IMR-90 (cell line): ENCODE measurements at regions not wholly inside any gene's neighbourhood (a gene's known extent, or its start where the extent isn't known, plus 50 kb on each side); places are given as distances from the start of the nearest gene placed in this dataset.

ENCODE experiments used
- ATAC-seq: fragments of 200-7000 bp; cut with Tn5 transposase; 2 replicates; pipeline ENCODE4 v1.9.1; 2020; ENCODE audit warnings: low read depth, mild to moderate bottlenecking, moderate library complexity
- BruUV-seq: library from RNA; stranded (reverse); fragments of 400-500 nt; replicated peaks from 2 replicates; lab custom pipeline; 2021; lab: Mats Ljungman, UMichigan
- CTCF ChIA-PET: fragments of 300-600 bp; formaldehyde crosslinking; extraction: SDS; loops from one replicate; lab custom pipeline; 2021; ENCODE audit warnings: antibody characterized with exemption; lab: Yijun Ruan, JAX
- POLR2A ChIA-PET: fragments of 300-600 bp; sonication (Branson Sonifier 250); formaldehyde crosslinking; loops from one replicate; lab custom pipeline; 2022; ENCODE audit warnings: antibody characterized with exemption; ENCODE audit not compliant: unreplicated experiment; lab: Charles Lee
- DNase-seq: peaks from one replicate; pipeline ENCODE4 v3.0.0; 2013
- H2AFZ ChIP-seq: replicated peaks from 2 replicates; pipeline ENCODE3; 2013; ENCODE audit warnings: low read length, mild to moderate bottlenecking; ENCODE audit not compliant: poor library complexity
- H2AK5ac ChIP-seq: 2 replicates; pipeline ENCODE4 v1.6.1; 2013; ENCODE audit warnings: low read depth, low read length, inconsistent platforms
- H2AK9ac ChIP-seq: replicated peaks from 2 replicates; pipeline ENCODE3; 2013; ENCODE audit warnings: mild to moderate bottlenecking, low read depth, low read length, moderate library complexity; ENCODE audit not compliant: poor library complexity
- H2BK120ac ChIP-seq: 2 replicates; pipeline ENCODE4 v1.6.1; 2013; ENCODE audit warnings: low read depth, low read length, inconsistent platforms
- H2BK15ac ChIP-seq: 3 replicates; pipeline ENCODE4 v1.6.1; 2013; ENCODE audit warnings: low read depth, low read length, inconsistent platforms
- H2BK20ac ChIP-seq: 2 replicates; pipeline ENCODE4 v1.6.1; 2013; ENCODE audit warnings: low read depth, mild to moderate bottlenecking, inconsistent platforms, low read length, moderate library complexity
- H2BK5ac ChIP-seq: 2 replicates; pipeline ENCODE4 v1.6.1; 2013; ENCODE audit warnings: mild to moderate bottlenecking, low read depth, low read length, inconsistent platforms; ENCODE audit not compliant: poor library complexity, severe bottlenecking
- H3K14ac ChIP-seq: replicated peaks from 2 replicates; pipeline ENCODE4 v1.6.1; 2013; ENCODE audit warnings: low read depth, low read length, inconsistent platforms
- H3K18ac ChIP-seq: 2 replicates; pipeline ENCODE4 v1.6.1; 2013; ENCODE audit warnings: low read depth, low read length, control low read depth
- H3K23ac ChIP-seq: 2 replicates; pipeline ENCODE4 v1.6.1; 2013; ENCODE audit warnings: low read depth, low read length, inconsistent platforms
- H3K27ac ChIP-seq: 2 replicates; pipeline ENCODE4 v1.5.1; 2013; ENCODE audit warnings: mild to moderate bottlenecking, control low read depth, low read length; ENCODE audit not compliant: insufficient read depth
- H3K27me3 ChIP-seq: 2 replicates; pipeline ENCODE4 v1.6.1; 2013; ENCODE audit warnings: low read length; ENCODE audit not compliant: control insufficient read depth, insufficient read depth
- H3K36me3 ChIP-seq: 2 replicates; pipeline ENCODE4 v1.6.1; 2013; ENCODE audit warnings: low read length, mixed read lengths; ENCODE audit not compliant: control insufficient read depth, insufficient read depth
- H3K4ac ChIP-seq: 2 replicates; pipeline ENCODE4 v1.6.1; 2013; ENCODE audit warnings: low read depth, low read length, inconsistent platforms
- H3K4me1 ChIP-seq: 2 replicates; pipeline ENCODE4 v1.6.1; 2013; ENCODE audit warnings: low read length, mixed read lengths; ENCODE audit not compliant: control insufficient read depth, insufficient read depth
- H3K4me2 ChIP-seq: 2 replicates; pipeline ENCODE4 v1.6.1; 2013; ENCODE audit warnings: low read depth, mild to moderate bottlenecking, control low read depth, low read length, moderate library complexity
- H3K4me3 ChIP-seq: 2 replicates; pipeline ENCODE4 v1.5.1; 2013; ENCODE audit warnings: low read depth, mild to moderate bottlenecking, control low read depth, low read length, moderate library complexity; ENCODE audit not compliant: insufficient read depth
- H3K56ac ChIP-seq: 2 replicates; pipeline ENCODE4 v1.6.1; 2013; ENCODE audit warnings: low read length, inconsistent platforms; ENCODE audit not compliant: insufficient read depth; ENCODE audit errors: extremely low read depth
- H3K79me1 ChIP-seq, 2 experiments: 2 replicates each; pipeline ENCODE4 v1.6.1; 2013; ENCODE audit warnings: low read length in 2 of 2, inconsistent platforms in 1 of 2, low read depth in 1 of 2
- H3K9ac ChIP-seq: 2 replicates; pipeline ENCODE4 v1.6.1; 2013; ENCODE audit warnings: low read depth, low read length, control low read depth
- H3K9me1 ChIP-seq: 2 replicates; pipeline ENCODE4 v1.6.1; 2013; ENCODE audit warnings: low read length, inconsistent platforms; ENCODE audit not compliant: insufficient read depth
- H3K9me3 ChIP-seq: 2 replicates; pipeline ENCODE4 v1.6.1; 2013; ENCODE audit warnings: low read length; ENCODE audit not compliant: control insufficient read depth, insufficient read depth
- H4K20me1 ChIP-seq: 2 replicates; pipeline ENCODE4 v1.6.1; 2013; ENCODE audit warnings: low read length, inconsistent platforms; ENCODE audit not compliant: insufficient read depth
- H4K5ac ChIP-seq: 2 replicates; pipeline ENCODE4 v1.6.1; 2013; ENCODE audit warnings: mild to moderate bottlenecking, low read depth, low read length, control low read depth
- H4K8ac ChIP-seq, 2 experiments: 2 replicates each; pipeline ENCODE4 v1.6.1; 2013; ENCODE audit warnings: low read depth in 2 of 2, low read length in 2 of 2, control low read depth in 1 of 2, inconsistent platforms in 1 of 2
- H4K91ac ChIP-seq: 2 replicates; pipeline ENCODE4 v1.6.1; 2013; ENCODE audit warnings: low read depth, low read length, inconsistent platforms; ENCODE audit not compliant: insufficient read depth
- BHLHE40 ChIP-seq: fragments of 150-350 bp; IDR thresholded peaks from 2 replicates; pipeline ENCODE4 v1.6.1; 2016; ENCODE audit warnings: mild to moderate bottlenecking, low read depth, low read length
- CEBPB ChIP-seq: IDR thresholded peaks from 2 replicates; pipeline ENCODE4 v1.6.1; 2012; ENCODE audit warnings: low read depth, low read length, improper control_type of control experiment
- CHD1 ChIP-seq: IDR thresholded peaks from 2 replicates; pipeline ENCODE4 v1.6.1; 2012; ENCODE audit warnings: low read depth, low read length, improper control_type of control experiment
- ELK1 ChIP-seq: fragments of 150-350 bp; IDR thresholded peaks from 2 replicates; pipeline ENCODE4 v1.6.1; 2016; ENCODE audit warnings: low read depth, mild to moderate bottlenecking, low read length, moderate library complexity, borderline replicate concordance
- FOS ChIP-seq: fragments of 150-350 bp; IDR thresholded peaks from 2 replicates; pipeline ENCODE4 v1.6.1; 2016; ENCODE audit warnings: low read depth, low read length
- MAFK ChIP-seq: IDR thresholded peaks from 2 replicates; pipeline ENCODE4 v1.6.1; 2012; ENCODE audit warnings: low read depth, low read length, improper control_type of control experiment
- MXI1 ChIP-seq: IDR thresholded peaks from 2 replicates; pipeline ENCODE4 v1.6.1; 2012; ENCODE audit warnings: low read depth, mild to moderate bottlenecking, low read length, moderate library complexity, borderline replicate concordance
- POLR2A ChIP-seq: IDR thresholded peaks from 2 replicates; pipeline ENCODE4 v1.6.1; 2012; ENCODE audit warnings: mild to moderate bottlenecking, low read depth, low read length
- RAD21 ChIP-seq: IDR thresholded peaks from 2 replicates; pipeline ENCODE4 v1.6.1; 2012; ENCODE audit warnings: low read length, improper control_type of control experiment
- RCOR1 ChIP-seq: IDR thresholded peaks from 2 replicates; pipeline ENCODE4 v1.6.1; 2012; ENCODE audit warnings: mild to moderate bottlenecking, low read length, improper control_type of control experiment; ENCODE audit not compliant: insufficient replicate concordance
- RFX5 ChIP-seq: IDR thresholded peaks from 2 replicates; pipeline ENCODE4 v1.8.0; 2012; ENCODE audit warnings: low read depth, mild to moderate bottlenecking, low read length, moderate library complexity
- SMC3 ChIP-seq: fragments of 150-350 bp; IDR thresholded peaks from 2 replicates; pipeline ENCODE4 v1.6.1; 2016; ENCODE audit warnings: low read depth, mild to moderate bottlenecking, antibody characterized with exemption, low read length, moderate library complexity
- WGBS, 2 experiments: methylation state at CpG; one replicate each; pipeline versions ENCODE4 v1.1.5 to v1.1.7; 2013; ENCODE audit warnings: missing lambda C conversion rate in 2 of 2; ENCODE audit not compliant: insufficient read length in 1 of 2; ENCODE audit errors: extremely low coverage in 2 of 2; 5-methylcytosine and 5-hydroxymethylcytosine counted together
- dilution Hi-C: fragments of 300-500 bp; cut with HindIII; formaldehyde crosslinking; loops from one replicate; pipeline ENCODE4 v1.14.3; 2018; ENCODE audit warnings: low sequenced_read_pairs; ENCODE audit not compliant: unreplicated experiment
- in situ Hi-C: fragments of 300-500 bp; cut with MboI; formaldehyde crosslinking; loops from 3 replicates; pipeline ENCODE4 v1.14.3; 2019; ENCODE audit warnings: low sequenced_read_pairs, inconsistent platforms, mixed read lengths
- intact Hi-C: fragments of 100-400 bp; cut with micrococcal nuclease; formaldehyde crosslinking; loops from 2 replicates; pipeline ENCODE4 v1.10.0; 2022
- TF ChIP-seq, protein P1 (sequence below): fragments of 150-350 bp; IDR thresholded peaks from 2 replicates; pipeline ENCODE4 v1.6.1; 2017; ENCODE audit warnings: mild to moderate bottlenecking, antibody characterized with exemption, low read length, low read depth
- TF ChIP-seq, protein P2 (sequence below): conservative IDR thresholded peaks from 2 replicates; pipeline ENCODE4 v1.5.1; 2012; ENCODE audit warnings: mild to moderate bottlenecking, low read depth, low read length, improper control_type of control experiment

DNA sequence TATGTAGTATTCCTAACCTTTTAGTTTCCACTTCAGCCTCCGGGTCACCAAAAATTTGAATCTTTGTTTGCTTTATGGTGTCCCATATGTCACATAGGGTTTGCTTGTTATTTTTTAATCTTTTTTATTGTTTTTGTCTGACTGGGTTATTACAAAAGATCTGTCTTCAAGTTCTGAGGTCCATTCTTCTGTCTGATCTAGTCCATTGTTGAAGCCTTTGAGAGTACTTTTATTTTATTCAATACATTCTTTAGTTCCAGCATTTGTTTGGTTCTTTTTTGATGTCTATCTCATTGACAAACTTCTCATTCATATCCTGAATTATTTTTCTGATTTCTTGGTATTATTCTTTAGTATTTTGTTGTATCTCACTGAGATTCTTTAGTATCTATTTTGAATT, 99.8 kb downstream of the GPR65 start:
- H4K5ac ChIP-seq, result no peak overlapping the region
- no peak overlapping the region for H3K4ac ChIP-seq
- no peak overlapping the region for H2AK9ac ChIP-seq
- peaks cover 3% of the 10 kb centered on the region for H3K9me3 ChIP-seq
- H3K4me1 ChIP-seq, result no peaks in the 10 kb centered on the region
- H3K79me1 ChIP-seq, result no peaks in the 10 kb centered on the region
- no peak overlapping the region for H3K27ac ChIP-seq
- H2BK120ac ChIP-seq, result no peak overlapping the region
- H2BK15ac ChIP-seq, result no peak overlapping the region
- no peak overlapping the region for H3K4me3 ChIP-seq
- H3K36me3 ChIP-seq, result no peaks in the 10 kb centered on the region
- H3K18ac ChIP-seq, result no peak overlapping the region
- H3K14ac ChIP-seq, result no peak overlapping the region
- H3K56ac ChIP-seq, result no peak overlapping the region
- ChIA-PET CTCF (no interaction called here), POLR2A (no interaction called here)
- no peak overlapping the region for H3K23ac ChIP-seq
- H4K20me1 ChIP-seq, result no peaks in the 10 kb centered on the region
- in situ Hi-C loops (no loop called here), dilution Hi-C loops (no loop called here), intact Hi-C loops (no loop called here)
- ATAC-seq (no peak), DNase-seq (no peak)
- H2AK5ac ChIP-seq, result no peak overlapping the region
- WGBS, 2 experiments, result no CpG with 5 or more reads among the region's 1 CpG
- BruUV-seq, result no TSS peak
- H4K8ac ChIP-seq, result no peak overlapping the region
- H2AFZ ChIP-seq, result no peak overlapping the region
- H4K91ac ChIP-seq, result no peak overlapping the region
- H2BK5ac ChIP-seq, result no peak overlapping the region
- H3K9ac ChIP-seq, result no peak overlapping the region
- no peak overlapping the region for H3K4me2 ChIP-seq
- TF ChIP-seq CHD1, result no peak
- TF ChIP-seq, protein P1, sequence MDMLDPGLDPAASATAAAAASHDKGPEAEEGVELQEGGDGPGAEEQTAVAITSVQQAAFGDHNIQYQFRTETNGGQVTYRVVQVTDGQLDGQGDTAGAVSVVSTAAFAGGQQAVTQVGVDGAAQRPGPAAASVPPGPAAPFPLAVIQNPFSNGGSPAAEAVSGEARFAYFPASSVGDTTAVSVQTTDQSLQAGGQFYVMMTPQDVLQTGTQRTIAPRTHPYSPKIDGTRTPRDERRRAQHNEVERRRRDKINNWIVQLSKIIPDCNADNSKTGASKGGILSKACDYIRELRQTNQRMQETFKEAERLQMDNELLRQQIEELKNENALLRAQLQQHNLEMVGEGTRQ, result no peak
- no peak for TF ChIP-seq POLR2A
- TF ChIP-seq SMC3, result no peak
- TF ChIP-seq, protein P2, sequence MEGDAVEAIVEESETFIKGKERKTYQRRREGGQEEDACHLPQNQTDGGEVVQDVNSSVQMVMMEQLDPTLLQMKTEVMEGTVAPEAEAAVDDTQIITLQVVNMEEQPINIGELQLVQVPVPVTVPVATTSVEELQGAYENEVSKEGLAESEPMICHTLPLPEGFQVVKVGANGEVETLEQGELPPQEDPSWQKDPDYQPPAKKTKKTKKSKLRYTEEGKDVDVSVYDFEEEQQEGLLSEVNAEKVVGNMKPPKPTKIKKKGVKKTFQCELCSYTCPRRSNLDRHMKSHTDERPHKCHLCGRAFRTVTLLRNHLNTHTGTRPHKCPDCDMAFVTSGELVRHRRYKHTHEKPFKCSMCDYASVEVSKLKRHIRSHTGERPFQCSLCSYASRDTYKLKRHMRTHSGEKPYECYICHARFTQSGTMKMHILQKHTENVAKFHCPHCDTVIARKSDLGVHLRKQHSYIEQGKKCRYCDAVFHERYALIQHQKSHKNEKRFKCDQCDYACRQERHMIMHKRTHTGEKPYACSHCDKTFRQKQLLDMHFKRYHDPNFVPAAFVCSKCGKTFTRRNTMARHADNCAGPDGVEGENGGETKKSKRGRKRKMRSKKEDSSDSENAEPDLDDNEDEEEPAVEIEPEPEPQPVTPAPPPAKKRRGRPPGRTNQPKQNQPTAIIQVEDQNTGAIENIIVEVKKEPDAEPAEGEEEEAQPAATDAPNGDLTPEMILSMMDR, result no peak
- TF ChIP-seq ELK1, result no peak
- TF ChIP-seq BHLHE40, result no peak
- TF ChIP-seq FOS, result no peak
- TF ChIP-seq RCOR1, result no peak
- no peak for TF ChIP-seq CEBPB
- TF ChIP-seq MAFK, result no peak
- TF ChIP-seq MXI1, result no peak
- no peak for TF ChIP-seq RAD21
- TF ChIP-seq RFX5, result no peak
- no peaks in the 10 kb centered on the region for H3K9me1 ChIP-seq
- H2BK20ac ChIP-seq, result no peak overlapping the region
- no peaks in the 10 kb centered on the region for H3K27me3 ChIP-seq
